IgD-negative memory B cell (primary cell): ENCODE measurements at regions not wholly inside any gene's neighbourhood (a gene's known extent, or its start where the extent isn't known, plus 50 kb on each side); places are given as distances from the start of the nearest gene placed in this dataset.
A peak's percentile ranks its signal among the peaks of the same experiment; 100 is the strongest.

Experiments
- H3K27ac Mint-ChIP-seq, 3 donors: one replicate each; pipeline ENCODE4 v1.8.0; 2020 to 2022; ENCODE audit warnings: mild to moderate bottlenecking in 3 of 3, mixed read lengths in 3 of 3, moderate library complexity in 1 of 3
- H3K27me3 Mint-ChIP-seq: one replicate; pipeline ENCODE4 v1.8.0; 2021; ENCODE audit warnings: mixed read lengths
- H3K36me3 Mint-ChIP-seq: one replicate; pipeline ENCODE4 v1.8.0; 2020; ENCODE audit warnings: mild to moderate bottlenecking, mixed read lengths
- H3K4me1 Mint-ChIP-seq, 3 donors: one replicate each; pipeline ENCODE4 v1.8.0; 2020 to 2022; ENCODE audit warnings: mixed read lengths in 3 of 3, mild to moderate bottlenecking in 1 of 3
- H3K4me3 Mint-ChIP-seq, 4 donors: one replicate each; pipeline ENCODE4 v1.8.0; 2020 to 2022; ENCODE audit warnings: mild to moderate bottlenecking in 4 of 4, mixed read lengths in 4 of 4, moderate library complexity in 3 of 4
- H3K9me3 Mint-ChIP-seq, 3 donors: one replicate each; pipeline ENCODE4 v1.8.0; 2020 to 2021; ENCODE audit warnings: mixed read lengths in 3 of 3, mild to moderate bottlenecking in 1 of 3

GRCh38 chr21:28669321-28669720, 323.4 kb downstream of the LTN1 start:
- Mint-ChIP-seq H3K9me3 (peaks cover 0 to 12% (median 0%) of the 10 kb centered on the region in 3 donors), H3K4me3 (no peak overlapping the region), H3K36me3 (peaks cover 13% of the 10 kb centered on the region), H3K4me1 (peaks cover 0 to 4% (median 2%) of the 10 kb centered on the region in 3 donors), H3K27ac (no peak overlapping the region), H3K27me3 (no peaks in the 10 kb centered on the region)

DNA sequence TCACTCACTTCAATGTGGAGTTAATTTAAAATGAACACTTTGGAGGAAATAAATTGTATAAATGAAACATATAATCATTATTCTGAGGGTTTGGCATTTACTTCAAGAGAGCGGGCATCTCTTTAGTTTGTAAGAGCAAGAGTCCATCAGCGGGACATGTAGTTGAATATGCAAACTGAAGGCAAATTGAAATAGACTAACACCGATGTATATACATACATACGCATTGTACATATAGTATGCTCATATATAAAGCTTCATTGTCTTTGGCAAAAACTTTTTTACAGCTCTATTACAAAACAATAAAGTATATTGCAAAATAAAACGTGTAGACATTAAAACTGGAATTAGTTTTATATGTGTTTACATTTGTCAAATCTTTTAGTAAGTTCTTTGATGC, 328.9 kb downstream of the LTN1 start:
- no peaks in the 10 kb centered on the region for H3K4me1 Mint-ChIP-seq
- no peaks in the 10 kb centered on the region for H3K27me3 Mint-ChIP-seq
- H3K36me3 Mint-ChIP-seq: peaks cover 8% of the 10 kb centered on the region
- H3K9me3 Mint-ChIP-seq: peaks cover 0 to 4% (median 4%) of the 10 kb centered on the region in 3 donors
- H3K4me3 Mint-ChIP-seq: no peak overlapping the region
- no peak overlapping the region for H3K27ac Mint-ChIP-seq

DNA sequence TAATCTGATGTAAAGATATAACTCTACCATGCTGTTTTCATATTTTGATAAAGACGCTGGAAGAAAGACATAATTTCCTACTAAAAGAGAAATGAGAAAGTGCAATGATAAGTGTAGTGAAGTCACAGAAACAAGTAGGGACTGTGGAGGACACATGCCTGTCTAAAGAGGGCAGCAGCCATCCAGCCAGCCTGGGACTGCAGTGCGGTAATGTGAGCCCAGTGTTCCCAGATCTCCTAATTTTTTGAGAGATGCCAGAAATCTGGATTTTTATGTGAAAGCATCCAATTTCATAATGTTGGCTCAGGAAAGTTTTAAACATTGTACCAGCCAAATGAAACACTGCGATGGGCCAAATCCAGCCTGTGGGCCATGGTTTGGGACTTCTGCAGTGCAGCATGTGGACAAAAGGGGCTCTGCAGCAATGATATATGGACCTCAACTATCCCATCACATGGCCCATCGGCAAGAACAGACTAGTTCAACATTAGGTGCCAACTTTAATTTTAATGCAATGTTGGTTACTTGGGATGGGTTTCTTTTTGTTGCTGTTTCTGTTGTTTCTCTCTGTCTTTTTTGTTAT, 329.5 kb downstream of the LTN1 start:
- Mint-ChIP-seq H3K27me3 (no peaks in the 10 kb centered on the region), H3K27ac (peak overlapping the region in 1 of 3 donors; percentile 73), H3K9me3 (peaks cover 0 to 4% (median 4%) of the 10 kb centered on the region in 3 donors), H3K36me3 (peaks cover 8% of the 10 kb centered on the region), H3K4me3 (no peak overlapping the region), H3K4me1 (no peaks in the 10 kb centered on the region)

DNA sequence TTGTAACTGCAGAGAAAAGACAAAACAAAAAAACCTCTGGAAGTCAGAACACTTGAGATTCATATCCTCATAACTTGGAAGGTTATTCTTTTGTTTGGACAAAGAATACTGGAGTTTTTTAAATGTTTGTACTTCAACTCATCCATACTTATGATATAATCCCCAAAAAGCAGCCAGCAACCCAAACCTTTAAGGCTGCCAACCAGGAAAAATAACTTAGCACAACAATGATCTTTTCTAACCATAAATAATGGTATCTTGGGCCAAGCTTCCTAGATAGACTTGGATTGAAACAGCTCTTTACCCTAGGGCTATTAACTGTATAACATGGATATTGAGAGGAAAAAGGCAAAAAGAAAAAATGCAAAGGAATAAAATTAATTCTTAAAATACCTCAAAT, 335.1 kb downstream of the LTN1 start:
- no peaks in the 10 kb centered on the region for H3K27me3 Mint-ChIP-seq
- H3K4me3 Mint-ChIP-seq: no peak overlapping the region
- peaks cover 0 to 2% (median under 1%) of the 10 kb centered on the region in 3 donors for H3K9me3 Mint-ChIP-seq
- H3K27ac Mint-ChIP-seq: no peak overlapping the region
- no peaks in the 10 kb centered on the region for H3K4me1 Mint-ChIP-seq
- peaks cover under 1% of the 10 kb centered on the region for H3K36me3 Mint-ChIP-seq

GRCh38 chr21:28655471-28655870, 337.2 kb downstream of the LTN1 start:
- H3K4me3 Mint-ChIP-seq: no peak overlapping the region
- no peak overlapping the region for H3K27ac Mint-ChIP-seq
- peaks cover 0 to 2% (median 0%) of the 10 kb centered on the region in 3 donors for H3K9me3 Mint-ChIP-seq
- H3K36me3 Mint-ChIP-seq: no peaks in the 10 kb centered on the region
- H3K27me3 Mint-ChIP-seq: peaks cover 1% of the 10 kb centered on the region
- no peaks in the 10 kb centered on the region for H3K4me1 Mint-ChIP-seq

GRCh38 chr21:28654406-28654805, 338.3 kb downstream of the LTN1 start:
- no peak overlapping the region for H3K4me3 Mint-ChIP-seq
- peaks cover 0 to 2% (median 0%) of the 10 kb centered on the region in 3 donors for H3K9me3 Mint-ChIP-seq
- no peaks in the 10 kb centered on the region for H3K36me3 Mint-ChIP-seq
- no peaks in the 10 kb centered on the region for H3K4me1 Mint-ChIP-seq
- H3K27ac Mint-ChIP-seq: no peak overlapping the region
- H3K27me3 Mint-ChIP-seq: peaks cover 1% of the 10 kb centered on the region

- Mint-ChIP-seq H3K27ac (no peak overlapping the region), H3K36me3 (peaks cover 3% of the 10 kb centered on the region), H3K9me3 (no peaks in the 10 kb centered on the region), H3K4me1 (no peaks in the 10 kb centered on the region), H3K4me3 (no peak overlapping the region), H3K27me3 (no peaks in the 10 kb centered on the region)
These were observed 347.9 kb downstream of the LTN1 start for GRCh38 chr21:28644762-28645161.

- no peaks in the 10 kb centered on the region for H3K4me1 Mint-ChIP-seq
- no peak overlapping the region for H3K27ac Mint-ChIP-seq
- no peaks in the 10 kb centered on the region for H3K9me3 Mint-ChIP-seq
- H3K27me3 Mint-ChIP-seq: no peaks in the 10 kb centered on the region
- H3K4me3 Mint-ChIP-seq: peak overlapping the region in 1 of 4 donors; percentile 29
- H3K36me3 Mint-ChIP-seq: peaks cover 4% of the 10 kb centered on the region
These were observed 349.8 kb downstream of the LTN1 start for GRCh38 chr21:28642891-28643290.

- Mint-ChIP-seq H3K27ac (no peak overlapping the region), H3K9me3 (no peaks in the 10 kb centered on the region), H3K27me3 (no peaks in the 10 kb centered on the region), H3K4me1 (no peaks in the 10 kb centered on the region), H3K36me3 (peaks cover 4% of the 10 kb centered on the region), H3K4me3 (no peak overlapping the region)
These were observed 350.9 kb downstream of the LTN1 start for GRCh38 chr21:28641731-28642130.

DNA sequence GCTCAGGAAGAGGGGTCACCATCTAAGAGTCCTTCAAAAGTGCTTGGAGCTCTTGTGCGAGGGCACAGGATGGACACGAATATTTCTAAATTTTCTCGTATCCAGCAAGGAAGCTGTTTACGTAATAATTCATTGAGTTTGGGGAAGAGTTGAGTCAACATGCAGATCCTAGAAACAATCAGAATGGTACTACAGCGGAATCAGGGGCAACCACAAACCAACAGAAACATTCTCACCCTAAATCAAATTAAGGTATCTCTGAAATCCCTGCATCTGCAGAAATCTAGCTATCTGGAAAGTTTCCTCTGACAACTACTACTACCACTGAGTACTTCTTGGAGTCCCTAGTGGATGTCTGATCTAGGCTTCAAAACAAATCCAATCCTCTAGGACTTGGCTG, 352.4 kb downstream of the LTN1 start:
- no peaks in the 10 kb centered on the region for H3K27me3 Mint-ChIP-seq
- no peaks in the 10 kb centered on the region for H3K9me3 Mint-ChIP-seq
- no peak overlapping the region for H3K4me3 Mint-ChIP-seq
- no peaks in the 10 kb centered on the region for H3K4me1 Mint-ChIP-seq
- H3K36me3 Mint-ChIP-seq: peaks cover 4% of the 10 kb centered on the region
- no peak overlapping the region for H3K27ac Mint-ChIP-seq

DNA sequence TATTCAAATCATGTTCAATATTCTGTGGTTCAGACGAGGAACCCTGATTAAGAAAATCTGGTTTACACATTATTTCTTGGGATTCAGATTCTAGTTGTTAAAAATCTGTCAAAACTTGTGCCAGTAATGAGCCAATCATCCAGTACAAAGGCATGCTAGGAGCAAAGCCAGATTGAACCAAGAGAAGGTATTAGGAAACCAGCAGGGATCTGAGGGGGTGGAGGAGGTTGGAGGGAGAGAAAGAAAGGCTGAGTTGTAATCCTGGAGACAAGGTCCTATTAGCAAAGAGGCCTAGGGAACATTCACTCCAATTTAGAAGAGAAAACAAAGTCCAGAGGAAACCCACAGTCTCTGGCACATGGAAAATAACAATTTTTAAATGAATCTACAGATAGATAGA, 352.9 kb downstream of the LTN1 start:
- H3K4me1 Mint-ChIP-seq: no peaks in the 10 kb centered on the region
- no peaks in the 10 kb centered on the region for H3K27me3 Mint-ChIP-seq
- no peaks in the 10 kb centered on the region for H3K9me3 Mint-ChIP-seq
- H3K4me3 Mint-ChIP-seq: no peak overlapping the region
- peaks cover 4% of the 10 kb centered on the region for H3K36me3 Mint-ChIP-seq
- H3K27ac Mint-ChIP-seq: peak overlapping the region in 1 of 3 donors; percentile 60

- Mint-ChIP-seq H3K4me1 (no peaks in the 10 kb centered on the region), H3K27ac (no peak overlapping the region), H3K4me3 (no peak overlapping the region), H3K27me3 (no peaks in the 10 kb centered on the region), H3K9me3 (no peaks in the 10 kb centered on the region), H3K36me3 (peaks cover 4% of the 10 kb centered on the region)
These were observed 355.7 kb downstream of the LTN1 start for GRCh38 chr21:28636752-28637691.

DNA sequence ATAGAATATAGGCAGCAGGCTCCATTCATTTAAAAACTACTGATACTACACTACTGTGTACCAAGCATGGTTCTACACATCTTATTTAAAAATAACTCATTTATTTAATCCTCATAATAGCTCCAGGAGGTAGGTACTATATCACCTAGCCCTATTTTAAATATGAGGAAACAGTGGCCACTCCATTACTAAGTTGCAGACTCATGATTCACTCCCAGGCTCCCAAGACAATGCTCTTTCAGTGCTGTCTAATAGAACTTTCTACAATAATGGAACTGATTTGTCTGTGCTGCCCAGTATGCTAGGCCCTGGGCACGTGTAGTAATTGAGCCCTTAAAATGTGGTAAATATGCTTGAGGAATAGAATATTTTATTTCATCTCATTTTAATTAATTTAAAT, 357.1 kb downstream of the LTN1 start:
- Mint-ChIP-seq H3K9me3 (no peaks in the 10 kb centered on the region), H3K4me3 (no peak overlapping the region), H3K4me1 (no peaks in the 10 kb centered on the region), H3K27me3 (no peaks in the 10 kb centered on the region), H3K36me3 (peaks cover 4% of the 10 kb centered on the region), H3K27ac (no peak overlapping the region)

DNA sequence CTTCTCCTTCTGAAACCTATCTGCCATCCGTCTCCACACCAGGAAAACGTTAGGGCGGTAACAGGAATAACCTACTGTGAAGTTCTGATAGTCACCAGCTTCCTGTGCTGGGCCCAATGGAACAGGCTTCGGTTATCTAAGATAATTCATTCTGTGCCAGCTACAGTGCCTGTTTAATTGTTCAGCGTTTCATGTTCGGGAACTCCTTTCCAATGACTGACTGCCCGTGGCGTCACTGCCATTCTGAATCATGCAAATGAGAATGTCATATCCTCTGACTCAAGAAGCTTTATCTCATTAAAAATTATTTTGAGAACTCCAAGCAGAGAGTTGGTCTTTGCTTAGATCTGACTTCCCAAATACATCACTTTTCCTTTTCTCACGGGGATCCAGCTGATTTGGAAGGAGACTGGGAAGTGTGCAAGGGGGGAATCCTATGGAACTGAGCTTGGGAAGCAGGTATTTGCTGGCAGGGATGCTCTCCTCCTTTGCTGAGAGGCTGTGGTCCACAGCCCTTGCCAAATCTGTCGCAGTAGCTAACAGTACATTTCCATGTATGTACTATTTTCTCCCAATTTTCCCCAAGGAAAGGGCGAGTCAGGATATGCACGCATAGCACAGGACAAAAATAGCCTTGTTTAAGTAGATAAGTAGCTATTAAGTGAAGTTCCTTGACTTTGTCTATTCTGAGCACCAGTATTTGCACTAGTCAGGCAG, 358.7 kb downstream of the LTN1 start:
- no peaks in the 10 kb centered on the region for H3K4me1 Mint-ChIP-seq

GRCh38 chr21:28632755-28633408, 359.8 kb downstream of the LTN1 start:
- H3K9me3 Mint-ChIP-seq: no peaks in the 10 kb centered on the region
- no peak overlapping the region for H3K4me3 Mint-ChIP-seq
- no peak overlapping the region for H3K27ac Mint-ChIP-seq
- H3K4me1 Mint-ChIP-seq: no peaks in the 10 kb centered on the region
- H3K27me3 Mint-ChIP-seq: no peaks in the 10 kb centered on the region
- H3K36me3 Mint-ChIP-seq: no peaks in the 10 kb centered on the region

More for the DNA sequence above, 358.7 kb downstream of the LTN1 start:
- Mint-ChIP-seq H3K27me3 (no peaks in the 10 kb centered on the region), H3K36me3 (no peaks in the 10 kb centered on the region), H3K27ac (no peak overlapping the region), H3K4me3 (no peak overlapping the region), H3K9me3 (no peaks in the 10 kb centered on the region)
